Trophoblast cell (in vitro differentiated cells and primary cell): ENCODE measurements at regions not wholly inside any gene's neighbourhood (a gene's known extent, or its start where the extent isn't known, plus 50 kb on each side); places are given as distances from the start of the nearest gene placed in this dataset.

Source experiments
- DNase-seq, 2 donors: peaks; one replicate each; pipeline ENCODE4 v3.0.0-alpha.2; 2016
- H2AFZ ChIP-seq: 2 replicates; pipeline ENCODE4 v1.6.1; 2013; ENCODE audit warnings: low read length, moderate library complexity, mild to moderate bottlenecking; ENCODE audit not compliant: insufficient read depth, poor library complexity
- H2AK5ac ChIP-seq: 2 replicates; pipeline ENCODE4 v1.6.1; 2013; ENCODE audit warnings: mild to moderate bottlenecking, low read length
- H2BK120ac ChIP-seq: 2 replicates; pipeline ENCODE4 v1.6.1; 2013; ENCODE audit warnings: low read length, mild to moderate bottlenecking, moderate library complexity; ENCODE audit not compliant: insufficient read depth, poor library complexity
- H2BK12ac ChIP-seq: 2 replicates; pipeline ENCODE4 v1.6.1; 2013; ENCODE audit warnings: mild to moderate bottlenecking, low read length, moderate library complexity
- H2BK5ac ChIP-seq: 2 replicates; pipeline ENCODE4 v1.6.1; 2013; ENCODE audit warnings: low read length, low read depth, moderate library complexity, mild to moderate bottlenecking; ENCODE audit not compliant: poor library complexity
- H3K14ac ChIP-seq: 2 replicates; pipeline ENCODE4 v1.6.1; 2013; ENCODE audit warnings: mild to moderate bottlenecking, low read length
- H3K18ac ChIP-seq: 2 replicates; pipeline ENCODE4 v1.6.1; 2013; ENCODE audit warnings: mild to moderate bottlenecking, low read length
- H3K23ac ChIP-seq: 2 replicates; pipeline ENCODE4 v1.6.1; 2013; ENCODE audit warnings: low read length
- H3K27ac ChIP-seq: 2 replicates; pipeline ENCODE4 v1.5.1; 2013; ENCODE audit warnings: low read depth, mild to moderate bottlenecking, inconsistent platforms, low read length, moderate library complexity
- H3K27me3 ChIP-seq: 2 replicates; pipeline ENCODE4 v1.6.1; 2013; ENCODE audit warnings: inconsistent platforms, mild to moderate bottlenecking, low read length, moderate library complexity; ENCODE audit not compliant: insufficient read depth
- H3K36me3 ChIP-seq, 2 experiments: 1 replicate in 1 of 2; 2 replicates in 1 of 2; pipeline ENCODE4 v1.6.1; 2013; ENCODE audit warnings: low read length in 2 of 2, mild to moderate bottlenecking in 2 of 2, moderate library complexity in 1 of 2; ENCODE audit not compliant: insufficient read depth in 2 of 2, control insufficient read depth in 1 of 2
- H3K4ac ChIP-seq: 2 replicates; pipeline ENCODE4 v1.6.1; 2013; ENCODE audit warnings: low read depth, mild to moderate bottlenecking, low read length, moderate library complexity
- H3K4me1 ChIP-seq, 2 experiments: 1 replicate in 1 of 2; 2 replicates in 1 of 2; pipeline ENCODE4 v1.6.1; 2013; ENCODE audit warnings: low read length in 2 of 2, mild to moderate bottlenecking in 2 of 2, moderate library complexity in 1 of 2; ENCODE audit not compliant: insufficient read depth in 2 of 2, control insufficient read depth in 1 of 2
- H3K4me2 ChIP-seq: 2 replicates; pipeline ENCODE4 v1.6.1; 2013; ENCODE audit warnings: inconsistent platforms, mild to moderate bottlenecking, low read length, moderate library complexity
- H3K4me3 ChIP-seq: 2 replicates; pipeline ENCODE4 v1.5.1; 2013; ENCODE audit warnings: mild to moderate bottlenecking, low read depth, low read length, inconsistent platforms
- H3K79me1 ChIP-seq: one replicate; pipeline ENCODE4 v1.6.1; 2013; ENCODE audit warnings: low read length
- H3K79me2 ChIP-seq: 2 replicates; pipeline ENCODE4 v1.6.1; 2013; ENCODE audit warnings: low read length, mild to moderate bottlenecking; ENCODE audit not compliant: control insufficient read depth, insufficient read depth, poor library complexity
- H3K9ac ChIP-seq: 2 replicates; pipeline ENCODE4 v1.6.1; 2013; ENCODE audit warnings: mild to moderate bottlenecking, low read length
- H3K9me3 ChIP-seq: 2 replicates; pipeline ENCODE4 v1.6.1; 2013; ENCODE audit warnings: low read depth, mild to moderate bottlenecking, control low read depth, inconsistent platforms, low read length; ENCODE audit not compliant: insufficient read depth
- H4K12ac ChIP-seq: 2 replicates; pipeline ENCODE4 v1.6.1; 2013; ENCODE audit warnings: low read depth, mild to moderate bottlenecking, low read length, moderate library complexity
- H4K8ac ChIP-seq: 2 replicates; pipeline ENCODE4 v1.6.1; 2013; ENCODE audit warnings: low read depth, mild to moderate bottlenecking, low read length, moderate library complexity
- H4K91ac ChIP-seq: one replicate; pipeline ENCODE4 v1.6.1; 2013; ENCODE audit warnings: low read depth, mild to moderate bottlenecking, low read length, moderate library complexity
- WGBS: extraction: QIAGEN DNeasy Blood & Tissue Kit; methylation state at CpG from one replicate; pipeline ENCODE4 v1.1.7; 2013; ENCODE audit warnings: missing lambda C conversion rate; ENCODE audit not compliant: insufficient read length, insufficient coverage; ENCODE audit errors: extremely low coverage; 5-methylcytosine and 5-hydroxymethylcytosine counted together

- H2BK5ac ChIP-seq = peak overlapping the region; percentile 53
- no peaks in the 10 kb centered on the region for H3K36me3 ChIP-seq
- H3K4ac ChIP-seq = peak overlapping the region; percentile 28
- no peak overlapping the region for H3K23ac ChIP-seq
- H2BK12ac ChIP-seq = peak overlapping the region; percentile 93
- peak overlapping the region; percentile 88 for H3K14ac ChIP-seq
- H4K12ac ChIP-seq = peak overlapping the region; percentile 36
- H3K4me3 ChIP-seq = no peak overlapping the region
- H3K4me1 ChIP-seq = peaks cover 4 to 17% of the 10 kb centered on the region in 2 experiments
- no peaks in the 10 kb centered on the region for H3K27me3 ChIP-seq
- H3K9me3 ChIP-seq = no peaks in the 10 kb centered on the region
- H2AK5ac ChIP-seq = peak overlapping the region; percentile 51
- H2AFZ ChIP-seq = peak overlapping the region; percentile 35
- H3K4me2 ChIP-seq = no peak overlapping the region
- no CpG with 5 or more reads among the region's 5 CpGs for WGBS
- H3K18ac ChIP-seq = peak overlapping the region; percentile 55
- peaks cover 17% of the 10 kb centered on the region for H3K79me1 ChIP-seq
- DNase-seq = no peak
- H3K9ac ChIP-seq = no peak overlapping the region
- H4K8ac ChIP-seq = peak overlapping the region; percentile 33
- no peaks in the 10 kb centered on the region for H3K79me2 ChIP-seq
- peak overlapping the region; percentile 88 for H2BK120ac ChIP-seq
- no peak overlapping the region for H3K27ac ChIP-seq
- peak overlapping the region; percentile 96 for H4K91ac ChIP-seq
Observed at GRCh38 chr15:31151301-31152233, 50.0 kb upstream of the TRPM1 start.

- no peak overlapping the region for H3K18ac ChIP-seq
- no peak overlapping the region for H2AFZ ChIP-seq
- DNase-seq = peak; percentile 34 to 63
- H3K4me3 ChIP-seq = no peak overlapping the region
- no peak overlapping the region for H3K14ac ChIP-seq
- H3K36me3 ChIP-seq = no peaks in the 10 kb centered on the region
- no peak overlapping the region for H2AK5ac ChIP-seq
- H4K8ac ChIP-seq = no peak overlapping the region
- peaks cover 21% of the 10 kb centered on the region for H3K79me1 ChIP-seq
- H3K79me2 ChIP-seq = no peaks in the 10 kb centered on the region
- no peak overlapping the region for H3K27ac ChIP-seq
- no peak overlapping the region for H4K12ac ChIP-seq
- peaks cover 1% of the 10 kb centered on the region for H3K9me3 ChIP-seq
- H2BK5ac ChIP-seq = no peak overlapping the region
- H3K9ac ChIP-seq = no peak overlapping the region
- H3K4me2 ChIP-seq = no peak overlapping the region
- no peak overlapping the region for H3K4ac ChIP-seq
- peak overlapping the region; percentile 47 for H2BK120ac ChIP-seq
- no peak overlapping the region for H4K91ac ChIP-seq
- no peaks in the 10 kb centered on the region for H3K27me3 ChIP-seq
- H3K23ac ChIP-seq = no peak overlapping the region
- H3K4me1 ChIP-seq = peaks cover 8 to 24% of the 10 kb centered on the region in 2 experiments
- no CpG with 5 or more reads among the region's 7 CpGs for WGBS
- H2BK12ac ChIP-seq = peak overlapping the region; percentile 62
Observed at GRCh38 chr15:31153531-31153930, 52.0 kb upstream of the TRPM1 start.

- H3K4me1 ChIP-seq = peaks cover 22 to 29% of the 10 kb centered on the region in 2 experiments
- no peak overlapping the region for H3K23ac ChIP-seq
- no peak overlapping the region for H3K9ac ChIP-seq
- peaks cover 1% of the 10 kb centered on the region for H3K9me3 ChIP-seq
- peak overlapping the region; percentile 78 for H2BK120ac ChIP-seq
- H2BK5ac ChIP-seq = no peak overlapping the region
- no peaks in the 10 kb centered on the region for H3K36me3 ChIP-seq
- peak overlapping the region; percentile 46 for H2BK12ac ChIP-seq
- H3K4me2 ChIP-seq = no peak overlapping the region
- peak overlapping the region; percentile 11 for H2AK5ac ChIP-seq
- no peaks in the 10 kb centered on the region for H3K27me3 ChIP-seq
- H3K18ac ChIP-seq = no peak overlapping the region
- peak overlapping the region; percentile 2 for H4K8ac ChIP-seq
- peak overlapping the region; percentile 28 for H3K14ac ChIP-seq
- peak overlapping the region; percentile 82 for H4K91ac ChIP-seq
- H3K79me2 ChIP-seq = peaks cover 4% of the 10 kb centered on the region
- H4K12ac ChIP-seq = no peak overlapping the region
- DNase-seq = no peak
- H3K4ac ChIP-seq = no peak overlapping the region
- WGBS = no CpG with 5 or more reads among the region's 7 CpGs
- H2AFZ ChIP-seq = no peak overlapping the region
- peaks cover 28% of the 10 kb centered on the region for H3K79me1 ChIP-seq
- H3K27ac ChIP-seq = no peak overlapping the region
- no peak overlapping the region for H3K4me3 ChIP-seq
Observed at GRCh38 chr15:31155151-31155550, 53.6 kb upstream of the TRPM1 start.

GRCh38 chr15:31156226-31156625 is 54.7 kb upstream of the TRPM1 start:
- Histone ChIP-seq H3K4me2 (no peak overlapping the region), H3K4me3 (no peak overlapping the region), H3K27me3 (no peaks in the 10 kb centered on the region), H3K36me3 (no peaks in the 10 kb centered on the region), H3K27ac (no peak overlapping the region), H3K4me1 (peaks cover 29 to 35% of the 10 kb centered on the region in 2 experiments), H3K14ac (no peak overlapping the region), H2BK12ac (peak overlapping the region; percentile 42), H3K9ac (no peak overlapping the region), H4K8ac (no peak overlapping the region), H2AFZ (no peak overlapping the region), H2AK5ac (no peak overlapping the region), H3K23ac (no peak overlapping the region), H3K79me1 (peaks cover 30% of the 10 kb centered on the region), H3K18ac (no peak overlapping the region), H3K9me3 (peaks cover 4% of the 10 kb centered on the region), H4K12ac (no peak overlapping the region), H2BK120ac (peak overlapping the region; percentile 35), H4K91ac (no peak overlapping the region), H3K4ac (no peak overlapping the region), H2BK5ac (no peak overlapping the region), H3K79me2 (peaks cover 4% of the 10 kb centered on the region)
- no CpG with 5 or more reads among the region's 1 CpG for WGBS
- DNase-seq = no peak
